HPDE6-E6E7 (cell line): ENCODE measurements at regions not wholly inside any gene's neighbourhood (a gene's known extent, or its start where the extent isn't known, plus 50 kb on each side); places are given as distances from the start of the nearest gene placed in this dataset.

Source experiments
- DNase-seq: peaks from one replicate; pipeline ENCODE4 v3.0.0; 2011; ENCODE audit warnings: missing footprints; ENCODE audit errors: extremely low spot score

DNA sequence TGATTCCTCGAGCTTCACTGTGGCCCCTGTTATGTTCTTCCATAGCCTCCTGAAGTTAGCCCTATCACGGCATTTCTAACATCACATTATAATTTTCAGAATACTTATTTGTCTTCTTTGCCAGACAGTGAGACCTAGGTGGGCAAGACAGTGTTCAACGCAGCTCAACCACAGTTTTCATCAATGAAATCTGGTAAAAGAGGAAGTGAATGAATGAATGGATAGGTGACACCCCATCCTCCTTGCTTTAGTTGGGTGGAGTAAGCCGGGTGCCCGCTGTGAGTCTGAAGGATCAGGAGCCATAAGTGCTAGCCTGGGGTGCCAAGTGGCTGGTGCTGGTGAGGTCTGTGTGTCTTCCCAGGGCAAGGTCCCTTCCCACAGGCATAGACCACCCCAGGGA lies 60.2 kb upstream of the MTNR1B start:
- DNase-seq = no peak

GRCh38 chr11:92911478-92911877 lies 58.0 kb upstream of the MTNR1B start:
- no peak for DNase-seq

- no peak for DNase-seq
These were observed 53.9 kb upstream of the MTNR1B start for GRCh38 chr11:92915551-92915950.

- no peak for DNase-seq
These were observed 53.2 kb upstream of the MTNR1B start for GRCh38 chr11:92916299-92916698.

DNA sequence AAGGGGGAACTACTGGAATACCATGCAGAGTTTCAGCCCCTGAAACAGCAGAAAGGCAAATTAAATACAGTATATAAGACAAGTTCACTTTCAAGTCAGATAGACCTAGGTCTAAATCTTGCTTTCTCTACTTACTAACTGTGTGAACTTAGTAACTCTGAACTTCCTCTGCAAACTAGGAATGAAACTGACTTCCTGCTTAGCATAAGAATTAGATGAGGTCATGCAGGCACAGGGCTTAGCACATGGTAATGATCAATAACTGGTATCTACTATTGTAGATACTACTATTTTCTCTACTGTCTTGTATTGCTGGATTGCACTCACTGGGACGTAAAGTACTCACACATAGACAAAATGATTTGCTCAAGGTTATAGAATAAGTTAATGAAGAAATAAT lies 51.5 kb upstream of the MTNR1B start:
- DNase-seq = no peak

GRCh38 chr11:92919048-92919447 lies 50.4 kb upstream of the MTNR1B start:
- no peak for DNase-seq
